HEK293 (cell line): ENCODE measurements at regions not wholly inside any gene's neighbourhood (a gene's known extent, or its start where the extent isn't known, plus 50 kb on each side); places are given as distances from the start of the nearest gene placed in this dataset.

Experiments
- CTCF ChIA-PET: fragments of 350-600 bp; formaldehyde crosslinking; extraction: SDS; loops from one replicate; lab custom pipeline; 2021; ENCODE audit warnings: antibody characterized with exemption; lab: Yijun Ruan, JAX
- POLR2A ChIA-PET: fragments of 300-600 bp; formaldehyde crosslinking; extraction: SDS; loops from one replicate; lab custom pipeline; 2020; ENCODE audit warnings: antibody characterized with exemption, inconsistent platforms; lab: Yijun Ruan, JAX
- H3K27ac ChIP-seq: fragments of 200-500 bp; sonication (Bioruptor generic); 2 replicates; pipeline ENCODE4 v1.5.1; 2014; ENCODE audit warnings: low read depth, low read length, control low read depth, inconsistent platforms; ENCODE audit errors: extremely low read depth
- H3K36me3 ChIP-seq, 2 experiments: fragments of 200-500 bp in 1 of 2; sonication (Bioruptor generic) in 1 of 2; 1 replicate in 1 of 2; 2 replicates in 1 of 2; pipeline ENCODE4 v1.5.1; 2014 to 2017; ENCODE audit warnings: inconsistent platforms in 2 of 2, low read length in 2 of 2; ENCODE audit not compliant: control insufficient read depth in 2 of 2, insufficient read depth in 1 of 2
- H3K4me1 ChIP-seq: fragments of 200-500 bp; sonication (Bioruptor generic); 2 replicates; pipeline ENCODE4 v1.5.1; 2014; ENCODE audit warnings: mild to moderate bottlenecking, low read length, inconsistent platforms; ENCODE audit not compliant: control insufficient read depth, insufficient read depth
- H3K4me3 ChIP-seq: 2 replicates; pipeline ENCODE4 v1.5.1; 2011; ENCODE audit warnings: low read depth, mild to moderate bottlenecking, control low read depth, low read length, moderate library complexity
- H3K9me3 ChIP-seq: fragments of 200-500 bp; sonication (Bioruptor generic); 2 replicates; pipeline ENCODE4 v1.5.1; 2014; ENCODE audit warnings: low read depth, low read length, inconsistent platforms; ENCODE audit not compliant: control insufficient read depth, insufficient read depth
- BCL11A ChIP-seq: fragments of 450-650 bp; formaldehyde crosslinking; IDR thresholded peaks from 2 replicates; pipeline ENCODE4 v1.5.1; 2016; ENCODE audit warnings: low read depth, missing biosample characterization, missing genetic modification characterization
- KLF10 ChIP-seq: fragments of 450-650 bp; IDR thresholded peaks from 2 replicates; pipeline ENCODE4 v1.5.1; 2018; ENCODE audit warnings: missing biosample characterization, mild to moderate bottlenecking, missing genetic modification characterization
- KLF9 ChIP-seq: fragments of 450-650 bp; formaldehyde crosslinking; IDR thresholded peaks from 2 replicates; pipeline ENCODE4 v1.5.1; 2016; ENCODE audit warnings: missing biosample characterization, missing genetic modification characterization, low read depth
- SALL2 ChIP-seq: fragments of 450-650 bp; formaldehyde crosslinking; IDR thresholded peaks from 2 replicates; pipeline ENCODE4 v1.5.0; 2017; ENCODE audit warnings: missing biosample characterization, mild to moderate bottlenecking, missing genetic modification characterization, borderline replicate concordance
- TRIM28 ChIP-seq: IDR thresholded peaks from 2 replicates; pipeline ENCODE4 v1.6.1; 2011; ENCODE audit warnings: low read length, control low read depth, borderline replicate concordance
- ZNF266 ChIP-seq: fragments of 450-650 bp; formaldehyde crosslinking; IDR thresholded peaks from 2 replicates; pipeline ENCODE4 v1.5.1; 2016; ENCODE audit warnings: missing biosample characterization, missing genetic modification characterization, low read depth
- ZNF335 ChIP-seq: fragments of 450-650 bp; formaldehyde crosslinking; conservative IDR thresholded peaks from 2 replicates; pipeline ENCODE4 v1.5.1; 2016; ENCODE audit warnings: missing biosample characterization, missing genetic modification characterization
- ZNF473 ChIP-seq: fragments of 450-650 bp; formaldehyde crosslinking; IDR thresholded peaks from 2 replicates; pipeline ENCODE4 v1.5.1; 2017; ENCODE audit warnings: missing biosample characterization, missing genetic modification characterization
- ZNF555 ChIP-seq: fragments of 450-650 bp; formaldehyde crosslinking; conservative IDR thresholded peaks from 2 replicates; pipeline ENCODE4 v1.5.1; 2017; ENCODE audit warnings: missing biosample characterization, mild to moderate bottlenecking, missing genetic modification characterization, inconsistent platforms
- ZNF623 ChIP-seq: fragments of 450-650 bp; formaldehyde crosslinking; IDR thresholded peaks from 2 replicates; pipeline ENCODE4 v1.5.1; 2016; ENCODE audit warnings: missing biosample characterization, missing genetic modification characterization
- ZNF629 ChIP-seq: fragments of 450-650 bp; formaldehyde crosslinking; IDR thresholded peaks from 2 replicates; pipeline ENCODE4 v1.5.1; 2017; ENCODE audit warnings: missing biosample characterization, missing genetic modification characterization
- ZNF670 ChIP-seq: fragments of 450-650 bp; formaldehyde crosslinking; IDR thresholded peaks from 2 replicates; pipeline ENCODE4 v1.5.1; 2016; ENCODE audit warnings: missing biosample characterization, missing genetic modification characterization, low read depth
- ZNF777 ChIP-seq: fragments of 450-650 bp; formaldehyde crosslinking; IDR thresholded peaks from 2 replicates; pipeline ENCODE4 v1.5.1; 2017; ENCODE audit warnings: missing biosample characterization, missing genetic modification characterization, borderline replicate concordance
- TF ChIP-seq, protein P1 (sequence below): fragments of 450-650 bp; formaldehyde crosslinking; IDR thresholded peaks from 2 replicates; pipeline ENCODE4 v1.5.1; 2016; ENCODE audit warnings: missing biosample characterization, missing genetic modification characterization
- TF ChIP-seq, protein P2 (sequence below): fragments of 450-650 bp; formaldehyde crosslinking; IDR thresholded peaks from 2 replicates; pipeline ENCODE4 v1.5.1; 2016; ENCODE audit warnings: missing biosample characterization, missing genetic modification characterization
- TF ChIP-seq, protein P3 (sequence below): fragments of 450-650 bp; formaldehyde crosslinking; conservative IDR thresholded peaks from 2 replicates; pipeline ENCODE4 v1.5.1; 2016; ENCODE audit warnings: low read depth, missing biosample characterization, missing genetic modification characterization
- TF ChIP-seq, protein P4 (sequence below): fragments of 450-650 bp; formaldehyde crosslinking; IDR thresholded peaks from 2 replicates; pipeline ENCODE4 v1.5.1; 2016; ENCODE audit warnings: missing biosample characterization, missing genetic modification characterization
- TF ChIP-seq, protein P5 (sequence below): fragments of 450-650 bp; formaldehyde crosslinking; IDR thresholded peaks from 2 replicates; pipeline ENCODE4 v1.5.1; 2016; ENCODE audit warnings: missing biosample characterization, missing genetic modification characterization
- TF ChIP-seq, protein P6 (sequence below): fragments of 450-650 bp; formaldehyde crosslinking; IDR thresholded peaks from 2 replicates; pipeline ENCODE4 v1.5.1; 2016; ENCODE audit warnings: missing biosample characterization, missing genetic modification characterization

DNA sequence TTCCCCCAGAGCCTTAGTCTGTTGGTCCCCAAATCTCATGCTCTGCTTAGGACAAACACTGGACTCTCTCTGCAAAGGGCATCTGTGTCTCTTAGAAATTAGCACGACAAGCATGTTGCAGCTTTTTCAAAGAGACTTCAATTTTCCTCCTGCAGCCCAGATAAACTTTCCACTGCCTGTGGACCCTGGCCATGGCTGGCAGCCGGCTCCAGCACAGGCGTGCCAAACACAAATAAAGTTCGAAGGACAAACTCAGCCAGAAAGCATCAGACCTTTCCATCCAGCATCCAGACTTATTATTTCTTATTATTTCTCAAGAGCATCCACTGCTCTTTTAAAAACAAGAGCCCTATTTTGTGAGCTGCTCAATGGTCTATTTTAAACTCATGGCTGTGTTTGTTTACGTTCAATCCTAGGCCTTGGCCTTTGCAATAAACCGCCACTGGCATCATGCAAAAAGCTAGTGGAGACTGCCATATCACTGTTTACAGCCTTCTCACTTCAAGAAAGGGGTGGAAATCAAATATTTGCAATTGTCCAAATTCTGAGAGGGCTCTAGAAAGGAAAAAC is 300.8 kb downstream of the BCL11A start (continued):
- TF ChIP-seq ZNF266 (tag by site-specific recombination), result no peak
- TF ChIP-seq, all 188 proteins: peak for 0

DNA sequence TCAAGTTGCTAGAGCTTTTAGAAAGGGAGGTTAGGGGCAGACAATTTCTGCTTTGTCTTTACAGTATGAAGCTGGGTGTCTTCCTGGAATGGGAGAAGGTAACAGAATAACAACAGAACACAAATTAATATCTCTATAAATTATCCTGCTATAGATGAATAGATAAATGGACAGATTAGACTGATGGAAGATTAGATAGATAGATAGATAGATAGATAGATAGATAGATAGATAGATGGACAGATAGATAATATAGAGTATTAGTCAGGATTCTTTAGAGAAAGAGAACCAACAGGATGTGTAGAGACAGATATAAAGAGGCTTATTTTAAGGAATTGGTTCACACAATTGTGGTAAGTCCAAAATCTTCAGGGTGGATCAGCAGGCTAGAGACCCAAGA is 302.2 kb downstream of the BCL11A start:
- no peak overlapping the region for H3K4me3 ChIP-seq
- H3K4me1 ChIP-seq, result no peaks in the 10 kb centered on the region
- ChIA-PET CTCF (no interaction called here), POLR2A (interaction anchor here (1.1 kb wide), 1 partner anchor 24 kb away, joined by 3 read pairs; no protein-coding TSS in a partner anchor)
- TF ChIP-seq, protein P1, sequence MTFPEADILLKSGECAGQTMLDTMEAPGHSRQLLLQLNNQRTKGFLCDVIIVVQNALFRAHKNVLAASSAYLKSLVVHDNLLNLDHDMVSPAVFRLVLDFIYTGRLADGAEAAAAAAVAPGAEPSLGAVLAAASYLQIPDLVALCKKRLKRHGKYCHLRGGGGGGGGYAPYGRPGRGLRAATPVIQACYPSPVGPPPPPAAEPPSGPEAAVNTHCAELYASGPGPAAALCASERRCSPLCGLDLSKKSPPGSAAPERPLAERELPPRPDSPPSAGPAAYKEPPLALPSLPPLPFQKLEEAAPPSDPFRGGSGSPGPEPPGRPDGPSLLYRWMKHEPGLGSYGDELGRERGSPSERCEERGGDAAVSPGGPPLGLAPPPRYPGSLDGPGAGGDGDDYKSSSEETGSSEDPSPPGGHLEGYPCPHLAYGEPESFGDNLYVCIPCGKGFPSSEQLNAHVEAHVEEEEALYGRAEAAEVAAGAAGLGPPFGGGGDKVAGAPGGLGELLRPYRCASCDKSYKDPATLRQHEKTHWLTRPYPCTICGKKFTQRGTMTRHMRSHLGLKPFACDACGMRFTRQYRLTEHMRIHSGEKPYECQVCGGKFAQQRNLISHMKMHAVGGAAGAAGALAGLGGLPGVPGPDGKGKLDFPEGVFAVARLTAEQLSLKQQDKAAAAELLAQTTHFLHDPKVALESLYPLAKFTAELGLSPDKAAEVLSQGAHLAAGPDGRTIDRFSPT (tag by site-specific recombination), result no peak
- TF ChIP-seq, protein P2, sequence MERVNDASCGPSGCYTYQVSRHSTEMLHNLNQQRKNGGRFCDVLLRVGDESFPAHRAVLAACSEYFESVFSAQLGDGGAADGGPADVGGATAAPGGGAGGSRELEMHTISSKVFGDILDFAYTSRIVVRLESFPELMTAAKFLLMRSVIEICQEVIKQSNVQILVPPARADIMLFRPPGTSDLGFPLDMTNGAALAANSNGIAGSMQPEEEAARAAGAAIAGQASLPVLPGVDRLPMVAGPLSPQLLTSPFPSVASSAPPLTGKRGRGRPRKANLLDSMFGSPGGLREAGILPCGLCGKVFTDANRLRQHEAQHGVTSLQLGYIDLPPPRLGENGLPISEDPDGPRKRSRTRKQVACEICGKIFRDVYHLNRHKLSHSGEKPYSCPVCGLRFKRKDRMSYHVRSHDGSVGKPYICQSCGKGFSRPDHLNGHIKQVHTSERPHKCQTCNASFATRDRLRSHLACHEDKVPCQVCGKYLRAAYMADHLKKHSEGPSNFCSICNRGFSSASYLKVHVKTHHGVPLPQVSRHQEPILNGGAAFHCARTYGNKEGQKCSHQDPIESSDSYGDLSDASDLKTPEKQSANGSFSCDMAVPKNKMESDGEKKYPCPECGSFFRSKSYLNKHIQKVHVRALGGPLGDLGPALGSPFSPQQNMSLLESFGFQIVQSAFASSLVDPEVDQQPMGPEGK (tag by site-specific recombination), result no peak
- TF ChIP-seq, protein P3, sequence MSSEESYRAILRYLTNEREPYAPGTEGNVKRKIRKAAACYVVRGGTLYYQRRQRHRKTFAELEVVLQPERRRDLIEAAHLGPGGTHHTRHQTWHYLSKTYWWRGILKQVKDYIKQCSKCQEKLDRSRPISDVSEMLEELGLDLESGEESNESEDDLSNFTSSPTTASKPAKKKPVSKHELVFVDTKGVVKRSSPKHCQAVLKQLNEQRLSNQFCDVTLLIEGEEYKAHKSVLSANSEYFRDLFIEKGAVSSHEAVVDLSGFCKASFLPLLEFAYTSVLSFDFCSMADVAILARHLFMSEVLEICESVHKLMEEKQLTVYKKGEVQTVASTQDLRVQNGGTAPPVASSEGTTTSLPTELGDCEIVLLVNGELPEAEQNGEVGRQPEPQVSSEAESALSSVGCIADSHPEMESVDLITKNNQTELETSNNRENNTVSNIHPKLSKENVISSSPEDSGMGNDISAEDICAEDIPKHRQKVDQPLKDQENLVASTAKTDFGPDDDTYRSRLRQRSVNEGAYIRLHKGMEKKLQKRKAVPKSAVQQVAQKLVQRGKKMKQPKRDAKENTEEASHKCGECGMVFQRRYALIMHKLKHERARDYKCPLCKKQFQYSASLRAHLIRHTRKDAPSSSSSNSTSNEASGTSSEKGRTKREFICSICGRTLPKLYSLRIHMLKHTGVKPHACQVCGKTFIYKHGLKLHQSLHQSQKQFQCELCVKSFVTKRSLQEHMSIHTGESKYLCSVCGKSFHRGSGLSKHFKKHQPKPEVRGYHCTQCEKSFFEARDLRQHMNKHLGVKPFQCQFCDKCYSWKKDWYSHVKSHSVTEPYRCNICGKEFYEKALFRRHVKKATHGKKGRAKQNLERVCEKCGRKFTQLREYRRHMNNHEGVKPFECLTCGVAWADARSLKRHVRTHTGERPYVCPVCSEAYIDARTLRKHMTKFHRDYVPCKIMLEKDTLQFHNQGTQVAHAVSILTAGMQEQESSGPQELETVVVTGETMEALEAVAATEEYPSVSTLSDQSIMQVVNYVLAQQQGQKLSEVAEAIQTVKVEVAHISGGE (tag by site-specific recombination), result no peak
- TF ChIP-seq, protein P4, sequence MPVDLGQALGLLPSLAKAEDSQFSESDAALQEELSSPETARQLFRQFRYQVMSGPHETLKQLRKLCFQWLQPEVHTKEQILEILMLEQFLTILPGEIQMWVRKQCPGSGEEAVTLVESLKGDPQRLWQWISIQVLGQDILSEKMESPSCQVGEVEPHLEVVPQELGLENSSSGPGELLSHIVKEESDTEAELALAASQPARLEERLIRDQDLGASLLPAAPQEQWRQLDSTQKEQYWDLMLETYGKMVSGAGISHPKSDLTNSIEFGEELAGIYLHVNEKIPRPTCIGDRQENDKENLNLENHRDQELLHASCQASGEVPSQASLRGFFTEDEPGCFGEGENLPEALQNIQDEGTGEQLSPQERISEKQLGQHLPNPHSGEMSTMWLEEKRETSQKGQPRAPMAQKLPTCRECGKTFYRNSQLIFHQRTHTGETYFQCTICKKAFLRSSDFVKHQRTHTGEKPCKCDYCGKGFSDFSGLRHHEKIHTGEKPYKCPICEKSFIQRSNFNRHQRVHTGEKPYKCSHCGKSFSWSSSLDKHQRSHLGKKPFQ (tag by site-specific recombination), result no peak
- no peak for TF ChIP-seq ZNF670 (tag by site-specific recombination)
- TF ChIP-seq KLF10 (tag by site-specific recombination), result no peak
- no peak for TF ChIP-seq TRIM28
- TF ChIP-seq KLF9 (tag by site-specific recombination), result no peak
- no peak for TF ChIP-seq ZNF335 (tag by site-specific recombination)
- TF ChIP-seq ZNF629, result no peak
- TF ChIP-seq ZNF473 (tag by site-specific recombination), result no peak
- no peak for TF ChIP-seq BCL11A (tag by site-specific recombination)
- TF ChIP-seq SALL2 (tag by site-specific recombination), result no peak
- TF ChIP-seq ZNF777, result no peak
- TF ChIP-seq, protein P5, sequence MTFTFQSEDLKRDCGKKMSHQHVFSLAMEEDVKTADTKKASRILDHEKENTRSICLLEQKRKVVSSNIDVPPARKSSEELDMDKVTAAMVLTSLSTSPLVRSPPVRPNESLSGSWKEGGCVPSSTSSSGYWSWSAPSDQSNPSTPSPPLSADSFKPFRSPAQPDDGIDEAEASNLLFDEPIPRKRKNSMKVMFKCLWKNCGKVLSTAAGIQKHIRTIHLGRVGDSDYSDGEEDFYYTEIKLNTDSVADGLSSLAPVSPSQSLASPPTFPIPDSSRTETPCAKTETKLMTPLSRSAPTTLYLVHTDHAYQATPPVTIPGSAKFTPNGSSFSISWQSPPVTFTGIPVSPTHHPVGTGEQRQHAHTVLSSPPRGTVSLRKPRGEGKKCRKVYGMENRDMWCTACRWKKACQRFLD (tag by site-specific recombination), result no peak
- TF ChIP-seq ZNF623 (tag by site-specific recombination), result no peak
- TF ChIP-seq, protein P6, sequence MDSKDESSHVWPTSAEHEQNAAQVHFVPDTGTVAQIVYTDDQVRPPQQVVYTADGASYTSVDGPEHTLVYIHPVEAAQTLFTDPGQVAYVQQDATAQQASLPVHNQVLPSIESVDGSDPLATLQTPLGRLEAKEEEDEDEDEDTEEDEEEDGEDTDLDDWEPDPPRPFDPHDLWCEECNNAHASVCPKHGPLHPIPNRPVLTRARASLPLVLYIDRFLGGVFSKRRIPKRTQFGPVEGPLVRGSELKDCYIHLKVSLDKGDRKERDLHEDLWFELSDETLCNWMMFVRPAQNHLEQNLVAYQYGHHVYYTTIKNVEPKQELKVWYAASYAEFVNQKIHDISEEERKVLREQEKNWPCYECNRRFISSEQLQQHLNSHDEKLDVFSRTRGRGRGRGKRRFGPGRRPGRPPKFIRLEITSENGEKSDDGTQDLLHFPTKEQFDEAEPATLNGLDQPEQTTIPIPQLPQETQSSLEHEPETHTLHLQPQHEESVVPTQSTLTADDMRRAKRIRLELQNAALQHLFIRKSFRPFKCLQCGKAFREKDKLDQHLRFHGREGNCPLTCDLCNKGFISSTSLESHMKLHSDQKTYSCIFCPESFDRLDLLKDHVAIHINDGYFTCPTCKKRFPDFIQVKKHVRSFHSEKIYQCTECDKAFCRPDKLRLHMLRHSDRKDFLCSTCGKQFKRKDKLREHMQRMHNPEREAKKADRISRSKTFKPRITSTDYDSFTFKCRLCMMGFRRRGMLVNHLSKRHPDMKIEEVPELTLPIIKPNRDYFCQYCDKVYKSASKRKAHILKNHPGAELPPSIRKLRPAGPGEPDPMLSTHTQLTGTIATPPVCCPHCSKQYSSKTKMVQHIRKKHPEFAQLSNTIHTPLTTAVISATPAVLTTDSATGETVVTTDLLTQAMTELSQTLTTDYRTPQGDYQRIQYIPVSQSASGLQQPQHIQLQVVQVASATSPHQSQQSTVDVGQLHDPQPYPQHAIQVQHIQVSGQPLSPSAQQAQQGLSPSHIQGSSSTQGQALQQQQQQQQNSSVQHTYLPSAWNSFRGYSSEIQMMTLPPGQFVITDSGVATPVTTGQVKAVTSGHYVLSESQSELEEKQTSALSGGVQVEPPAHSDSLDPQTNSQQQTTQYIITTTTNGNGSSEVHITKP (tag by site-specific recombination), result no peak
- no peak for TF ChIP-seq ZNF555
- no peak overlapping the region for H3K27ac ChIP-seq
- no peaks in the 10 kb centered on the region for H3K9me3 ChIP-seq
- no peaks in the 10 kb centered on the region for H3K36me3 ChIP-seq
